WI38 (cell line): ENCODE measurements at regions not wholly inside any gene's neighbourhood (a gene's known extent, or its start where the extent isn't known, plus 50 kb on each side); places are given as distances from the start of the nearest gene placed in this dataset.
"Not testable (repeated sequence)": the region's sequence is repeated elsewhere in the genome, so short reads cannot be mapped to it uniquely, and the experiment has no call there.

Source experiments
- H3K4me3 ChIP-seq: 2 replicates; pipeline ENCODE4 v1.5.1; 2011; ENCODE audit warnings: low read depth, mild to moderate bottlenecking, control low read depth, low read length
- TF ChIP-seq, protein P1 (sequence below): IDR thresholded peaks from 2 replicates; pipeline ENCODE4 v1.5.1; 2012; ENCODE audit warnings: low read depth, mild to moderate bottlenecking, control low read depth, low read length

DNA sequence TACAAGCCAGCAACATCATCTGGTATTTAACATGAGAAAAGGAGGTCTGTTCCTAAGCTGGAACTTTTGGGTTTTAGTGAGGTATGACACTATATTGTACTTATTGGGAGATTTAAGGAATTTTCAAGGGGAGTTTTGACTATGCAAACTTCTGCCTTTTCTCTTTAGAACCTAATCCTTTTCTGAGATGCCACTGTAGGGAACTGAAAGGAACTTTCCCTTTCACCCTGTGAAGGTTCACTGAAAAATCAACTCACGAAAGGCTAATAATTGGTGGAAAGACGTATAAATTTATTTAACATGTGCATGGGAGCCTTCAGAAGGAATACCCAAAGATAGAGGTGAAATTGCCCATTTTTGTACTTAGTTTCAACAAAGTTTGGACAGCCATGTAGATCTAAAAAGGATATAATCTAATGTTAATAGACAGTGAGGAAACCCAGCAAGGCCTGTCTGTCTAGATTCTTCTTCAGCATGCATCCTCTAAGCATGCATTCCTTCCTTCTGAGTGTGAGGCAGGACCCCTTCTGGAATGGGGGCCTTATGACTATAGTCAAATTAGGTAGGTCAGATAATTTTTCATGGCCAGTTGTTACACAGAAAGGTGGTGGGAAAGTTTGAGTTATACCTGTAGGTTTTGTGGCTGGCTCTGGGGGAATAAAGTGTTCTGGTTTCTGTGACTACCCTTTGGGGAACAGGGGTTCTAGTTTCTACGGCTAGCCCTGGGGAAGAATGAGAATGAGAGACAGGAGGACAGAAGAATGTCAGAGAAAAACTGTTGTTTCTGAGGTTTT is 200.3 kb downstream of the C9orf152 start:
- TF ChIP-seq, protein P1, sequence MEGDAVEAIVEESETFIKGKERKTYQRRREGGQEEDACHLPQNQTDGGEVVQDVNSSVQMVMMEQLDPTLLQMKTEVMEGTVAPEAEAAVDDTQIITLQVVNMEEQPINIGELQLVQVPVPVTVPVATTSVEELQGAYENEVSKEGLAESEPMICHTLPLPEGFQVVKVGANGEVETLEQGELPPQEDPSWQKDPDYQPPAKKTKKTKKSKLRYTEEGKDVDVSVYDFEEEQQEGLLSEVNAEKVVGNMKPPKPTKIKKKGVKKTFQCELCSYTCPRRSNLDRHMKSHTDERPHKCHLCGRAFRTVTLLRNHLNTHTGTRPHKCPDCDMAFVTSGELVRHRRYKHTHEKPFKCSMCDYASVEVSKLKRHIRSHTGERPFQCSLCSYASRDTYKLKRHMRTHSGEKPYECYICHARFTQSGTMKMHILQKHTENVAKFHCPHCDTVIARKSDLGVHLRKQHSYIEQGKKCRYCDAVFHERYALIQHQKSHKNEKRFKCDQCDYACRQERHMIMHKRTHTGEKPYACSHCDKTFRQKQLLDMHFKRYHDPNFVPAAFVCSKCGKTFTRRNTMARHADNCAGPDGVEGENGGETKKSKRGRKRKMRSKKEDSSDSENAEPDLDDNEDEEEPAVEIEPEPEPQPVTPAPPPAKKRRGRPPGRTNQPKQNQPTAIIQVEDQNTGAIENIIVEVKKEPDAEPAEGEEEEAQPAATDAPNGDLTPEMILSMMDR: no peak
- no peak overlapping the region for H3K4me3 ChIP-seq

DNA sequence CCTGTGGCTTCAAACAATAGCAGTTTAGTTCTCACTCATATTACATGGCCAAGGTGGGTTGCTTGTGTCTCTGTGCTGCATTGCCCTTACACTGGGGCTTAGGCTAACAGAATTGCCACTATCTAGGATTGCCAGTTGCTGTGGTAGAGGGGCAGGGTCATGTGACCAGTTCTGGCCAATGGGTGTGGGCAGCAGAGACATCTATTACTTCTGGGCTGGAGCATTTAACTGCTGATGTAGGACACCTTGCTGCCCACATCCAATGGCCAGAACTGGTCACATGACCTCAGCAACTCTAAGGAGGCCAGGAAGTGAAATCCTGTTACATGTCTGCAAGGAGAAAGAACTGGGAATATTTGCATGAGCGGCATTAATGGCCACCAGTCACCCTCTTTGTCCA is 199.3 kb downstream of the C9orf152 start:
- TF ChIP-seq, protein P1: no peak
- no peak overlapping the region for H3K4me3 ChIP-seq

DNA sequence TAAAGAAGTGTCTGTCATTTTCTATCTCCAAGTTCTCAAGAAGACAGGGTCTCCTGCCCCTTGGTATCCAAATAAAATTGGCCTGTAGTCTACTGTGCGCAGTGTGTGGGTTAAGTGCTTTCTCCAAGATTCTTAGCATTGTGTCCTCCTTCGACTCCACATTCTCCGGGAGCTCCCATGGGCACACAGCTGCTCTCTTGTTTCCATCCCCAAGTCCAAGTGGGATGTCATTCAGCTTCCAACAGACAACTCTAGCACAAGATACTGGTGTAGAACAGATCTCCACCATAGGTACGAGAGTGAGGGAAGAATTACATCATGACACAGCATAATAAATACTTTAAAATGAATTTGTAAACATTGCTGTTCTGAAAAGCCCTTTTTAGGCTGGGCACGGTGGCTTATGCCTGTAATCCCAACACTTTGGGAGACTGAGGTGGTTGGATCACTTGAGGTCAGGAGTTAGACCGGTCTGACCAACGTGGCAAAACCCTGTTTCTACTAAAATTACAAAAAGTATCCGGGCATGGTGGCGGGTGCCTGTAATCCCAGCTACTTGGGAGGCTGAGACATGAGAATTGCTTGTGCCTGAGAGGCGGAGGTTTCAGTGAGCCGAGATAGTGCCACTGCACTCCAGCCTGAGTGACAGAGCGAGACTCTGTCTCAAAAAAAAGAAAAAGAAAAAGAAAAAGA is 196.2 kb downstream of the C9orf152 start:
- H3K4me3 ChIP-seq: no peak overlapping the region
- TF ChIP-seq, protein P1: no peak

DNA sequence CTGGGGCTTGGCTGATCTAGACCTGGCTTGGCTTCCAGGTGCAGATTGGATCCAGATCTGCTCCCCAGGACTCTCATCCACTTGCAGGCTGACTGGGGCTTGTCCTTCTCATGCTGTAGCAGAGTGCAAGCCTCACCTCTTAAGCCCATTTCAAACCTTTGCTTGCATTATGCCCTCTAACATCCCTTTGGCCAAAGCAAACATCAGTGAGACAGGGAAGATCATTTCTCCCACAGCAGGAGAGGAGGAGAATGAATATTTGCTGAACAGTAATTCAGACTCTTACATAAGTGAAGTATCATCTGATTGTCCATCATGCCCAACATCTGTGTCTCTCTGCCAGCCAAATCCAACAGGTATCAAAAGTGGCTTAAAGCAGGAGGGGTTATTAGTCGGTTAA is 194.9 kb downstream of the C9orf152 start:
- no peak overlapping the region for H3K4me3 ChIP-seq
- TF ChIP-seq, protein P1: no peak

DNA sequence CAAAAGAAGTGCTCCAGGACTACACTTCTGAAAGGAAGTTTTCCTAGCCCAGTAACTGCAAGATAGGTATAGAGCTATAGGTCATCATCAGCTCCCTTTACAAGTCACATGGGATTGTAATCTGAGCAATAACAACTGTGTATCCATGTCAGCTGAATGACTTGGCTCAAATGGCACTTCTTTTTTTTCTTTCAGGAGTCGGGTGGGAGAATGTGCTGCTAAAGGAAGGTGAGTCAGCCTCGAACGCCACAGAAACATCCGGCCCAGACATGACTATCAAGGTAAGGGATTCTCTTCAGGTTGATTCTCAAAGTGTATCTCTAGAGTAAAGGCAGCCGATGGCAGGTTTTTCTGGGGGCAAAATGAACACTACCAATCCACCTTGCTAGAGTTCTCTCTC is 192.2 kb downstream of the C9orf152 start:
- H3K4me3 ChIP-seq: no peak overlapping the region
- TF ChIP-seq, protein P1: no peak

DNA sequence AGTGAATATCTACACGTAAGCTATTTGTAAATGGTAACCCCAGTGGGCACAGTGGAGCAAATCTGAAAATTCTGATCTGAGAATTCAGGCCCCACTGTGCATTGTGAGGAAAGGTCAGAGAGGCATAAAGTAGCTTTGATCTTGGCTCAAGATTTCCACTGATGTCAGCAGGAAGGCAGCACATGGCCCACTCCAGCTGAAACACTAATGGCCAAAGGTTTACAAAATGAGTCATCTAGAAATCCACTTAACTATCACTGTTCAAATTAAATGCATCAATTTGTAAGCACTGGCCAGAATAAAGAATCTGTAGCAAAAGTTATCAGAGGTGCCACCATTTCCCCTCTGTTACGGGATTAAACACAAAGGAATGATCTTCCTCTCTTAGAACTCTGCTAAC is 191.6 kb downstream of the C9orf152 start:
- no peak overlapping the region for H3K4me3 ChIP-seq
- TF ChIP-seq, protein P1: no peak

DNA sequence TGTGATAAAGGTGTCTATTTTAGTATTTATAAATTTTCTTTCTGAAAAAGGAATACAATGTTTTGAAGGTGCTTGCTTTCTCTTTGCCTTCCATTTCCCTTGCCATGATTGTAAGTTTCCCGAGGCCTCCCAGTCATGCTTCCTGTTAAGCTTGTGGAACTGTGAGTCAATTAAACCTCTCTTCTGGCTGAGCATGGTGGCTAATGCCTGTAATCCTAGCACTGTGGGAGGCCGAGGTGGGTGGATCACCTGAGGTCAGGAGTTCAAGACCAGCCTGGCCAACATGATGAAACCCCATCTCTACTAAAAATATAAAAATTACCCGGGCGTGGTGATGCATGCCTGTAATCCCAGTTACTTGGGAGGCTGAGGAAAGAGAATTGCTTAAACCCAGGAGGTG is 187.7 kb downstream of the C9orf152 start:
- H3K4me3 ChIP-seq: not testable (repeated sequence)

DNA sequence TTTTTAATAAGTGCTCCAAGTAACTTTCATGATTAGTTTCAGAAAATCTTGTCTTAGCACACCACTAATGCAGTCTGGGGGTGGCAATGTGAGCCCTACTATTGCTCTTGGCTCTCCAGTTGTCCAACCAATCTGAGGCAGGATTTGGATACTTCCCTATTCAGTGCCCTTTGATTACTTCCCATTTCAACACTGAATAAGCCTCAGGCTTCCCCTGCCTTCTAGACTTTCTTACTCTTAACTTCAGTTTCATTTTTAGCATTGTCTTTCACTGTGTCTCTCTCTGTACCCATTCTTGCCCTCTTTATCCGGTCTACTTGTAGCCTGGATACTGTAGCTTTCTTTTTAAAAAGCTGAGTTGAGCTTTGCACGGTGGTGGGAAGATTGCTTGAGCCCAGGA is 186.1 kb downstream of the C9orf152 start:
- TF ChIP-seq, protein P1: no peak
- H3K4me3 ChIP-seq: no peak overlapping the region

DNA sequence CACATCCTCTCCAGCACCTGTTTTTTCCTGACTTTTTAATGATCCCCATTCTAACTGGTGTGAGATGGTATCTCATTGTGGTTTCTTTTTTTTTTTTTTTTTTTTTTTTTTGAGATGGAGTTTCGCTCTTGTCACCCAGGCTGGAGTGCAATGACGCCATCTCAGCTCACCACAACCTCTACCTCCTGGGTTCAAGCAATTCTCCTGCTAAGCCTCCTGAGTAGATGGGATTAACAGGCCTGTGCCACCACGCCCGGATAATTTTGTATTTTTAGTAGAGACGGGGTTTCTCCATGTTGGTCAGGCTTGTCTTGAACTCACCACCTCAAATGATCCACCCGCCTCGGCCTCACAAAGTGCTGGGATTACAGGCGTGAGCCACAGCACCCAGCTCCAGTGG is 184.7 kb downstream of the C9orf152 start:
- H3K4me3 ChIP-seq: not testable (repeated sequence)
